ENCODE measurements at regions not wholly inside any gene's neighbourhood (a gene's known extent, or its start where the extent isn't known, plus 50 kb on each side); places are given as distances from the start of the nearest gene placed in this dataset.
"Not testable (repeated sequence)": the region's sequence is repeated elsewhere in the genome, so short reads cannot be mapped to it uniquely, and the experiment has no call there.

DNA sequence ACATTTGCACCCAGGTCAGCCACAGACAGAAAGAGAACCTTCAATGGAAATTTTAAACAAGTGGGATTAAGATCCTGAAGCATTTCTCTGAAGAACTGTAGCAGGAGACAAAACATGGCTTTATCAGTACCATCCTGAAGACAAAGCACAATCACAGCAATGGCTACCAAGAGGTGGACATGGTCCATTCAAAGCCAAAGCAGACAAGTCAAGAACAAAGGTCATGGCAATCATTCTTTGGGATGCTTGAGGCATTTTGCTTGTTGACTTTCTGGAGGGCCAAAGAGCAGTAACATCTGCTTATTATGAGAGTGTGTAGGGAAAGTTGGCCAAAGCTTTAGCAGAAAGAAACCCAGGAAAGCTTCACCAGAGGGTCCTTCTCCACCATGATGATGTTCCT, 248.2 kb downstream of the TOX3 start:
- TF ChIP-seq POLR2A (IDR thresholded peaks at IDR 0.05): no peak
- TF ChIP-seq, protein P1, sequence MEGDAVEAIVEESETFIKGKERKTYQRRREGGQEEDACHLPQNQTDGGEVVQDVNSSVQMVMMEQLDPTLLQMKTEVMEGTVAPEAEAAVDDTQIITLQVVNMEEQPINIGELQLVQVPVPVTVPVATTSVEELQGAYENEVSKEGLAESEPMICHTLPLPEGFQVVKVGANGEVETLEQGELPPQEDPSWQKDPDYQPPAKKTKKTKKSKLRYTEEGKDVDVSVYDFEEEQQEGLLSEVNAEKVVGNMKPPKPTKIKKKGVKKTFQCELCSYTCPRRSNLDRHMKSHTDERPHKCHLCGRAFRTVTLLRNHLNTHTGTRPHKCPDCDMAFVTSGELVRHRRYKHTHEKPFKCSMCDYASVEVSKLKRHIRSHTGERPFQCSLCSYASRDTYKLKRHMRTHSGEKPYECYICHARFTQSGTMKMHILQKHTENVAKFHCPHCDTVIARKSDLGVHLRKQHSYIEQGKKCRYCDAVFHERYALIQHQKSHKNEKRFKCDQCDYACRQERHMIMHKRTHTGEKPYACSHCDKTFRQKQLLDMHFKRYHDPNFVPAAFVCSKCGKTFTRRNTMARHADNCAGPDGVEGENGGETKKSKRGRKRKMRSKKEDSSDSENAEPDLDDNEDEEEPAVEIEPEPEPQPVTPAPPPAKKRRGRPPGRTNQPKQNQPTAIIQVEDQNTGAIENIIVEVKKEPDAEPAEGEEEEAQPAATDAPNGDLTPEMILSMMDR (IDR thresholded peaks at IDR 0.05): no peak
- Histone ChIP-seq H3K27me3 (no peaks in the 10 kb centered on the region), H3K4me3 (no peak overlapping the region), H3K36me3 (replicated peaks in 1 of 2; ENCODE audit: insufficient read depth in 1 of 2, low read depth in 2 of 2) (no peaks in the 10 kb centered on the region), H3K27ac (no peak overlapping the region), H3K9me3 (no peaks in the 10 kb centered on the region), H3K4me1 (no peaks in the 10 kb centered on the region)
- no peak for DNase-seq
- ATAC-seq: no peak
- intact Hi-C loops (cut with DNase I): no loop called here

DNA sequence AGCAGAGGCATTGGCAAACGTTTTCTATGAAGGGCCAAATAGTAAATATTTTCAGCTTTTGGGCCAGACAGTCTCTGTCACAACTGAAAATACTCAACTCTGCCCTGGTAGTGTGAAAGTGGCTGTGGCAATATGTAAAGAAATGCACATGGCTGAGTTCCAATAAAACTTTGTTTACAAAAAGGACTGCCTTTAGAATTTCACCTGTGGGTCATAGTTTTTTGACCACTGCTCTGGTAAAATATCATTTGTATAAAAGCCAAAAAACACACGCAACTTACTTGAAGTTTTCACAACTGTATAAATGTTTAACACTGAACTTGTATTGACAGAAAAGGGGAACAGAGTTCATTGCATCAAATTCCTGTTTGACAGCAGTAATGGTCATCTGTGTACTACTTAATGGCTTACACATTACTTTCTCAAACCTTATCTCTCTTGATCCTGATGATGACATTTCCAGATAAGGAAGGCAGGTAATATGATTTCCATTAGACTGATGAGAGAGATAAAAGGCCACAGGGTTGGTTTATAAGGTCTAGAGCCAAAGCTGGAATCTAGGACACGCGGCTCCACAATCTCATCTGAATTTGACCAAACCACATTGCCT, 250.1 kb downstream of the TOX3 start:
- H3K27ac ChIP-seq; ATAC-seq; intact Hi-C loops (cut with DNase I); H3K9me3 ChIP-seq; H3K27me3 ChIP-seq; DNase-seq; H3K4me3 ChIP-seq; H3K4me1 ChIP-seq; H3K36me3 ChIP-seq (replicated peaks in 1 of 2; ENCODE audit: insufficient read depth in 1 of 2, low read depth in 2 of 2): not testable (repeated sequence)
- 39 to 46% methylated on average over 4 of the region's 4 CpGs for WGBS, 2 donors

DNA sequence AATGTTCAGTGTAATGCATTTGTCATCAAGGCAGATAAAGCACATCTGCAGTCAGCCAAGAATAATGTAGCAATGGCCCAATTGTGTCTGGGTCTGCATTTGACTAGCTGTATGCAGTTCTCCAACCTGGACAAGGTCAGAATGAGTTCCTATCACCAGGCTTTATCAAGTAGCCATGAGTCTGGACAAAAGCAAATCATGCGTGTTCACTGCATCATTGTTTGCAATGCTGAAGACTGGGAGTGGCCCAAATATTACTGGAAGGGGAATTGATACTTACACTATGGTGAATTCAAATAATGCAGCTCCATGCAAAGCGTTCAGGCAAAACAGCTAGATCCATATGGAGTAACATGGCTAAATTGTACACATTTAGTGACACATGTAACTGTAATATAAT, 250.9 kb downstream of the TOX3 start:
- 68 to 76% methylated on average over 2 of the region's 2 CpGs for whole genome bisulfite sequencing, 2 donors
- ATAC-seq (no peak), DNase-seq (no peak)
- Histone ChIP-seq H3K27me3 (no peaks in the 10 kb centered on the region), H3K27ac (no peak overlapping the region), H3K9me3 (no peaks in the 10 kb centered on the region), H3K36me3 (replicated peaks in 1 of 2; ENCODE audit: insufficient read depth in 1 of 2, low read depth in 2 of 2) (no peaks in the 10 kb centered on the region), H3K4me1 (no peaks in the 10 kb centered on the region), H3K4me3 (no peak overlapping the region)
- TF ChIP-seq POLR2A (IDR thresholded peaks at IDR 0.05): no peak
- TF ChIP-seq, protein P1 (IDR thresholded peaks at IDR 0.05): no peak
- intact Hi-C loops (cut with DNase I): no loop called here

DNA sequence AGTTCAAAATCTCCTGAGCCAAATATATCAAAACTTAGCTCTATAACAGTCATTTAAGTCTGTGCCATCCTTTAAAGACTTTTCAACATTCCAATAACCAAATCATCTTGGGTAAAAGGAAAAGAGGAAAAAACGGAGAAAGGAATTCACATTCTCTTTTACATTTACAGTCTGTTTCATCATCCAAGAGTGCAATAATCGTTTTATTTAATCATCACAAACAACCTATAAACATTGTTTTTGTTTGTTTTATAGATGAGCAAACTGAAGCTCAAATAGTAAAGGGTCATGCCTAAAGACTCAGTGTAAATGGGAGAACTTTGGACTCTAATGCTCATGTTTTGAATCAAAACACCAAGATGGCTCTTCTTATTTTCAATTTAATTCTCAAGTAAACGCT, 252.3 kb downstream of the TOX3 start:
- TF ChIP-seq, protein P1 (IDR thresholded peaks at IDR 0.05): no peak
- TF ChIP-seq POLR2A (IDR thresholded peaks at IDR 0.05): no peak
- Histone ChIP-seq H3K27ac (no peak overlapping the region), H3K36me3 (replicated peaks in 1 of 2; ENCODE audit: insufficient read depth in 1 of 2, low read depth in 2 of 2) (no peaks in the 10 kb centered on the region), H3K9me3 (no peaks in the 10 kb centered on the region), H3K4me1 (no peaks in the 10 kb centered on the region), H3K4me3 (no peak overlapping the region), H3K27me3 (no peaks in the 10 kb centered on the region)
- no peak for ATAC-seq
- DNase-seq: no peak
- WGBS, 2 donors: 52 to 56% methylated on average over 3 of the region's 3 CpGs
- intact Hi-C loops (cut with DNase I): no loop called here

DNA sequence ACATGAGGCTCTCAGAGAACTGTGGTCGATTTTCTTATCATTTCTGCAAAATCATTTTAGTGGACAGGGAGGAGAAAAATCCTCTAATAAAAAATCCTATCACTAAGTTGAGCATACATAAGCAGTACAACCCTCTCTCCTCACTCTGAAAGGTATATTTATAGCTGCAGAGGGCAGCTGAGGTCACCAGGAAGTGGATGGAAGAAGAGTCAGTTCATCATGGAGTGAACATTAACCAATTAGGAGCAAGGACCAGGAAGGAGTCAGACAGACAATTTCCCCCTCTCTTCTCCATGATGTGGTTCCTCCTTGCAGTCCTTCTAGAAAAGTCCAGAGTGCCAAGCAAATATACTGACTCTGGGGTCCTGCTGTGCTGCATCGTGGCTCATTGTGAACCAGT, 253.7 kb downstream of the TOX3 start:
- Histone ChIP-seq H3K9me3 (no peaks in the 10 kb centered on the region), H3K4me3 (no peak overlapping the region), H3K27me3 (no peaks in the 10 kb centered on the region), H3K4me1 (no peaks in the 10 kb centered on the region), H3K36me3 (replicated peaks in 1 of 2; ENCODE audit: insufficient read depth in 1 of 2, low read depth in 2 of 2) (no peaks in the 10 kb centered on the region), H3K27ac (no peak overlapping the region)
- ATAC-seq (no peak), DNase-seq (no peak)
- WGBS, 2 donors: 47 to 52% methylated on average over 2 of the region's 2 CpGs
- TF ChIP-seq, protein P1 (IDR thresholded peaks at IDR 0.05): no peak
- TF ChIP-seq POLR2A (IDR thresholded peaks at IDR 0.05): no peak
- intact Hi-C loops (cut with DNase I): no loop called here
